Ascending aorta (tissue), 2 donors: ENCODE measurements at regions not wholly inside any gene's neighbourhood (a gene's known extent, or its start where the extent isn't known, plus 50 kb on each side); places are given as distances from the start of the nearest gene placed in this dataset.

Source experiments
- DNase-seq, 2 donors: peaks; one replicate each; pipeline ENCODE4 v3.0.0-alpha.2; 2019; ENCODE audit warnings: low spot score in 2 of 2
- H3K27ac ChIP-seq, 2 donors: fragments of 200-600 bp; sonication (generic); one replicate each; pipeline ENCODE4 v1.5.1; 2016 to 2017; ENCODE audit warnings: mild to moderate bottlenecking in 1 of 2
- H3K27me3 ChIP-seq: fragments of 200-600 bp; sonication (generic); one replicate; pipeline ENCODE4 v1.5.1; 2017
- H3K36me3 ChIP-seq, 2 donors: fragments of 200-600 bp; sonication (generic); one replicate each; pipeline ENCODE4 v1.5.1; 2016
- H3K4me1 ChIP-seq, 2 donors: fragments of 200-600 bp; sonication (generic); one replicate each; pipeline ENCODE4 v1.5.1; 2016 to 2017; ENCODE audit warnings: mild to moderate bottlenecking in 1 of 2
- H3K4me3 ChIP-seq, 2 donors: fragments of 200-600 bp; sonication (generic); one replicate each; pipeline ENCODE4 v1.5.1; 2016 to 2017; ENCODE audit warnings: mild to moderate bottlenecking in 1 of 2
- H3K9me3 ChIP-seq, 2 donors: fragments of 200-600 bp; sonication (generic); one replicate each; pipeline ENCODE4 v1.5.1; 2016
- intact Hi-C: fragments of 100-400 bp; cut with DNase I; formaldehyde crosslinking; loops from one replicate; pipeline ENCODE4 v1.15.1; 2023
- TF ChIP-seq, protein P1 (sequence below), 3 experiments: fragments of 200-600 bp in 2 of 3; fragments of 450-650 bp in 1 of 3; sonication (generic) in 2 of 3; IDR thresholded peaks; one replicate each; pipeline ENCODE4 v1.5.1; 2016 to 2019; ENCODE audit warnings: antibody characterized with exemption in 3 of 3, mild to moderate bottlenecking in 1 of 3, moderate library complexity in 1 of 3

DNA sequence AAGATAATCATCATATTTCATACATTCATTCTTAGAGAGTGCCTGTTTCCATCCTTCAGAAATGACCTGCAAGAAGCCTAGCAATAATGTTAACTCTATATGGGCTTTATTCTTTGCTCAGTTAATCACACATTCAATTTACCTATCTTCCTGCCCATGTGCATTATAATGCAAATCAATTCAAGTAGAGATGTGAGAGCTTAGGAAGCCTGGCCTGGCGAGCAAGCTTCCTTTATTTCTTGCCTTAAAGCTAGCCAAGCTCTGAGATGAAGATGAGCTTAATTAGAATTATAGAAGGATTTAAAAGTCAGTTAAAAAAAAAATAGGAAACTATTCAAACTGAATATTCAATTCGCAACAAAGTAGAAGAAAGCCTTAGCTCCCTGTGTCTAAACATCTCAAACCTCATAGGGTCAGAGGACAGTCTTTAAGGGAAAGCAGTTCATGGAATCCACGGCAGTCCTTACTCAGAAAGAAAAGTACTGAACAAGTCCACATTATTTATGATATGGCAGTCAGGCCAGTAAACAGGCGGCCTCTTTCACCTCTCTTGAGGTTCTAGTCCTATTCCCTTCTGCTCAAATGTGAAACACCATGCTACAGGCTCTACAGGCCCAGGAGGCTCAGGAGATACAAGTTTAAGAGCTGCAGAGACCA lies 214.1 kb downstream of the TFEC start:
- Histone ChIP-seq H3K36me3 (no peaks in the 10 kb centered on the region), H3K4me1 (no peaks in the 10 kb centered on the region), H3K27ac (no peak overlapping the region), H3K9me3 (no peaks in the 10 kb centered on the region), H3K4me3 (no peak overlapping the region), H3K27me3 (no peaks in the 10 kb centered on the region)
- intact Hi-C loops: no loop called here
- no peak for DNase-seq
- TF ChIP-seq, protein P1, sequence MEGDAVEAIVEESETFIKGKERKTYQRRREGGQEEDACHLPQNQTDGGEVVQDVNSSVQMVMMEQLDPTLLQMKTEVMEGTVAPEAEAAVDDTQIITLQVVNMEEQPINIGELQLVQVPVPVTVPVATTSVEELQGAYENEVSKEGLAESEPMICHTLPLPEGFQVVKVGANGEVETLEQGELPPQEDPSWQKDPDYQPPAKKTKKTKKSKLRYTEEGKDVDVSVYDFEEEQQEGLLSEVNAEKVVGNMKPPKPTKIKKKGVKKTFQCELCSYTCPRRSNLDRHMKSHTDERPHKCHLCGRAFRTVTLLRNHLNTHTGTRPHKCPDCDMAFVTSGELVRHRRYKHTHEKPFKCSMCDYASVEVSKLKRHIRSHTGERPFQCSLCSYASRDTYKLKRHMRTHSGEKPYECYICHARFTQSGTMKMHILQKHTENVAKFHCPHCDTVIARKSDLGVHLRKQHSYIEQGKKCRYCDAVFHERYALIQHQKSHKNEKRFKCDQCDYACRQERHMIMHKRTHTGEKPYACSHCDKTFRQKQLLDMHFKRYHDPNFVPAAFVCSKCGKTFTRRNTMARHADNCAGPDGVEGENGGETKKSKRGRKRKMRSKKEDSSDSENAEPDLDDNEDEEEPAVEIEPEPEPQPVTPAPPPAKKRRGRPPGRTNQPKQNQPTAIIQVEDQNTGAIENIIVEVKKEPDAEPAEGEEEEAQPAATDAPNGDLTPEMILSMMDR (IDR thresholded peaks at IDR 0.05): no peak

DNA sequence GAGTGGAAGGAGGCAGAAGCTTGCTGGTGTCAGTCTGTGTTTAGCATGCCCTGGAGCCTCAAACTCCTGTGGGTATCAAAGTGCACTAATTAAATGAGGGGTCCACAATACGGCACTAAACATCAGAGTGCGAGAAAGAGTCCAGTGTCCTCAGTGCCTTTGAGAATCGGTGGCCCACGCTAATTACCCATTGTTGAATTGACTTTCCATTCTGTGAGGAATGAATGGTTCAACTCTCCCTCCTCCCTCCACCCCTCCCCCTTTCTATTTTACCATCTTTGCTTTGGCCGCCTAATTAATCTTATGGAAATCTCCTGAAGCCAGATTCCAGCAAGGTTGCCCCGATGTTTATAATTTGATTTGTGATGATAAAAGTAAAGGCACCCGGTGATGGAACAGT lies 217.8 kb downstream of the TFEC start:
- H3K4me3 ChIP-seq: no peak overlapping the region
- H3K36me3 ChIP-seq: no peaks in the 10 kb centered on the region
- intact Hi-C loops: no loop called here
- DNase-seq: no peak
- H3K27me3 ChIP-seq: no peaks in the 10 kb centered on the region
- H3K27ac ChIP-seq: no peak overlapping the region
- H3K9me3 ChIP-seq: no peaks in the 10 kb centered on the region
- TF ChIP-seq, protein P1 (IDR thresholded peaks at IDR 0.05): no peak
- H3K4me1 ChIP-seq: no peaks in the 10 kb centered on the region

DNA sequence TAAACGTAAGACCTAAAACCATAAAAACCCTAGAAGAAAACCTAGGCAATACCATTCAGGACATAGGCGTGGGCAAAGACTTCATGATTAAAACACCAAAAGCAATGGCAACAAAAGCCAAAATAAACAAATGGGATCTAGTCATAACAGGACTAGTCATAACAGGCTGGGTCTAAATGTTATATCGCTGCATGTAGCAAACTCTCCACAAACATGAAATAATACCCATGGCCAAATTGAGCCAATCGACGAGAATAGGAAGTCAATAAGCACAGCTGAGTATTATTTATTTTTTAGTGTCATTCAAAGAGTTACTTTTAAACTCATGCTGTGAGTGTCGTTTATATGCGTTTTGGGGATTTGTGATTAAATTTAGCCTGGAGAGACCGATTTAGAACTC lies 225.1 kb downstream of the TFEC start:
- TF ChIP-seq, protein P1 (IDR thresholded peaks at IDR 0.05): no peak
- no peaks in the 10 kb centered on the region for H3K4me1 ChIP-seq

GRCh38 chr7:115802415-115802814 lies 228.1 kb downstream of the TFEC start:
- no peaks in the 10 kb centered on the region for H3K4me1 ChIP-seq
- no peak overlapping the region for H3K27ac ChIP-seq
- TF ChIP-seq, protein P1 (IDR thresholded peaks at IDR 0.05): no peak
- H3K36me3 ChIP-seq: no peaks in the 10 kb centered on the region
- intact Hi-C loops: no loop called here
- H3K4me3 ChIP-seq: no peak overlapping the region
- DNase-seq: no peak
- no peaks in the 10 kb centered on the region for H3K27me3 ChIP-seq
- H3K9me3 ChIP-seq: no peaks in the 10 kb centered on the region

More for the DNA sequence above, 225.1 kb downstream of the TFEC start:
- intact Hi-C loops: no loop called here
- no peak for DNase-seq
- Histone ChIP-seq H3K9me3 (no peaks in the 10 kb centered on the region), H3K4me3 (no peak overlapping the region), H3K27me3 (no peaks in the 10 kb centered on the region), H3K36me3 (no peaks in the 10 kb centered on the region), H3K27ac (no peak overlapping the region)

DNA sequence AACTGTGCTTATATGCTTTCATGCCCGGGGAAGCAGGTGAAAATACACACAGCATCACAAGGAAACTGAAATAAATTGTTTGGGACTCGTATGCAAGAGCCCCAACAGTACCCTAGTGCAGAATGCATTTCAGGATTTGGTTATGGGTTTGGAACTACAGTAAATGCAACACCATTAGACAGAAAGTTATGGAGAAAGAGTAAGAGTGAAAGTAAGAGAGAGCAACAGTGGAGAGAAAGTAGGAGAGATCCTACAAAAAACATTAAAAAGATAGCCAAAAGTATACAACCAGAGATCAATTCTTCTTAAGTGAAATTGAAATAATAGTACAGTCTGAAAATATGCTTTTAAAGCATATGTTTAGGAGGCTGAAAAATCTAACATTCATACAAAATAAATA lies 231.1 kb downstream of the TFEC start:
- DNase-seq: no peak
- TF ChIP-seq, protein P1 (IDR thresholded peaks at IDR 0.05): no peak
- no peaks in the 10 kb centered on the region for H3K4me1 ChIP-seq
- H3K4me3 ChIP-seq: no peak overlapping the region
- no peak overlapping the region for H3K27ac ChIP-seq
- H3K36me3 ChIP-seq: no peaks in the 10 kb centered on the region
- no peaks in the 10 kb centered on the region for H3K9me3 ChIP-seq
- intact Hi-C loops: no loop called here
- H3K27me3 ChIP-seq: no peaks in the 10 kb centered on the region
